AG09319 (cell line): ENCODE measurements at regions not wholly inside any gene's neighbourhood (a gene's known extent, or its start where the extent isn't known, plus 50 kb on each side); places are given as distances from the start of the nearest gene placed in this dataset.

ENCODE experiments used
- DNase-seq: peaks from one replicate; pipeline ENCODE4 v3.0.0-alpha.2; 2010; ENCODE audit warnings: low read depth; ENCODE audit errors: extremely low read depth
- CTCF ChIP-seq: IDR thresholded peaks from 2 replicates; pipeline ENCODE4 v1.5.1; 2011; ENCODE audit warnings: low read depth, mild to moderate bottlenecking, inconsistent platforms, low read length, moderate library complexity

DNA sequence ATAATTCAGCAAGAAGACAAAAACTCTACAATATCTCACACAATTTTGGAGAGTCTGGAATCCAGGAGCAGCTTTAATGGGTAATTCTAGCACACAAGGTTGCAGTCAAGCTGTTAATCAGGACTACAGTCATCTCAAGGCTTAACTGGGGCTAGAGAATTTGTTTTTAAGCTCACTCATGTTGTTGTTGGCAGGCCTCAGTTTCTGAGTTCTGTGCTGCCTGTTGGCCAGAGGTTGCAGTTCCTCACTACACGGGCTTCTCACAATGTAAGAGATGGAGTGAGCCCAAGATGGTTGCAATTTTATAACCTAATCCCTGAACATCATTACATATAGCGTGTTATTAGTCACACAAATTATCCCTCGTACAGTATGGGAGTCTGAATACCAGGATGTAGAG lies 50.6 kb upstream of the TMEFF2 start:
- no peak for TF ChIP-seq CTCF
- DNase-seq: no peak
